A172 (cell line): ENCODE measurements at regions not wholly inside any gene's neighbourhood (a gene's known extent, or its start where the extent isn't known, plus 50 kb on each side); places are given as distances from the start of the nearest gene placed in this dataset.

Source experiments
- DNase-seq: peaks from one replicate; pipeline ENCODE4 v3.0.0-alpha.2; 2015; ENCODE audit warnings: low spot score

DNA sequence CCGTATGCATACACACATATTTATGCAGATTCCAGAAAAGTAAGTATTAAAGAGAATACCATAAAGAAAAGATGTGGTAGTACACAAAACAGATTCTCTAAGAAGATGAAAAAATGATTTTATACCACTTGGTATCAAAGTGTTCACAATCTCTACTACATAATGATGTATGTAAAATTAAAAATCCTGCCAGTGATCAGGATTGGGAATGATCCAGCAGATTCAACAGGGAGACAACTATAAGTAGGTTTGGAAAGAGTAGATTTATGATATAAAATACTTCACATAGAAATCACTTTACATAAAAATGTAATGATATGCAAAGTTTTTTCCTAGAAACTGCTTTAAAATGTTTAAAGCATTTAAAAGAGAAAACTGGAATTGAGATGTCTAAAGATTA is 447.0 kb downstream of the CNTNAP4 start:
- no peak for DNase-seq

DNA sequence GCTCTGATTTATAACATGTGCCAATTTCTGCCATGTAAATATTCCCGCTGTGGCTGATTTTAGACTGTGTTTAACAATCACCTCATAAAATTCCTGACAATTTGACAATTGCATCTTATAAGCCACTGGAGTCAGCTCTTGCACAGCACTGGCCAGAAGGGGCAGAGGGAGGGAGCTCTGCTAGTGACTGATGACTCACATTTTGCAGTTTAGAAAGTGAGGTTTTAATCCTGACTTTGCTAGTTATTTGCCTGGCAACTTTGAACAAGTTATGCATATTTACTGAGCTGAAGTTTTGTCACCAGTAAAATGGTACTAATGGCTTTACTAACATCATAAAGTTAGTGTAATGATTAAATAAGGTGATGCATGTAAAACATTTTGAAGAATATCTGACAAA is 452.3 kb downstream of the CNTNAP4 start:
- DNase-seq: no peak

DNA sequence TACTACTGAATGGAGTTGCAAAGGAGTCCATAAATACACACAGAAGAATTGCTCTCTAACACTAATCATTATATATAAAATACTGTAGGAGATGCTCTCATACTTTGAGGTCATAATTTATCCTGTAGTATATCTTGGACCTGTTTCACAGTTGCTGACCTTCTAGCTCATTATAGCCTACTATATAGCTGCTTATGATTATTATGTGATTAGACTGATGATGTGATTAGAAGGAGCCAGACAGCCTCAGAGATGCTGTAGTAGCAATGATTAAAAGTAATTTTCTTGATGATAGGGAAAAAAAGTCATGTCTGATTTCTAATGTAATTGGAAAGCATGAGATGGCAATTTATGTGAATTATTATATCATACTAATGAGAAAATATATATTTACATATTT is 455.7 kb downstream of the CNTNAP4 start:
- no peak for DNase-seq

DNA sequence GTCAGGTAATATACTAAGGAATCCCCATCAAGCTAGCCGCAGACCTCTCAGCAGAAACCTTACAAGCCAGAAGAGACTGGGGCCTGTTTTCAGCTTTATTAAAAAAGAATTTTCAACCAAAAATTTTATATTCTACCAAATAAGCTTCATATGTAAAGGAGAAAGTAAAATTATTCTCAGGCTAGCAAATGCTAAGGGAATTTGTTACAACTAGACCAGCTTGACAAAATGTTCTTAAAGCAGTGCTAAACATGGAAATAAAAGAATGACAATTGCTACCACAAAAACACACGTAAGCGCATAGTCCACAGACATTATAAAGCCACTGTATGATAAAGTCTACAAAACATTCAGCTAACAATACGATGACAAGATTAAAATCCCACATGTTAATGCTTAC is 449.4 kb upstream of the MON1B start:
- no peak for DNase-seq

DNA sequence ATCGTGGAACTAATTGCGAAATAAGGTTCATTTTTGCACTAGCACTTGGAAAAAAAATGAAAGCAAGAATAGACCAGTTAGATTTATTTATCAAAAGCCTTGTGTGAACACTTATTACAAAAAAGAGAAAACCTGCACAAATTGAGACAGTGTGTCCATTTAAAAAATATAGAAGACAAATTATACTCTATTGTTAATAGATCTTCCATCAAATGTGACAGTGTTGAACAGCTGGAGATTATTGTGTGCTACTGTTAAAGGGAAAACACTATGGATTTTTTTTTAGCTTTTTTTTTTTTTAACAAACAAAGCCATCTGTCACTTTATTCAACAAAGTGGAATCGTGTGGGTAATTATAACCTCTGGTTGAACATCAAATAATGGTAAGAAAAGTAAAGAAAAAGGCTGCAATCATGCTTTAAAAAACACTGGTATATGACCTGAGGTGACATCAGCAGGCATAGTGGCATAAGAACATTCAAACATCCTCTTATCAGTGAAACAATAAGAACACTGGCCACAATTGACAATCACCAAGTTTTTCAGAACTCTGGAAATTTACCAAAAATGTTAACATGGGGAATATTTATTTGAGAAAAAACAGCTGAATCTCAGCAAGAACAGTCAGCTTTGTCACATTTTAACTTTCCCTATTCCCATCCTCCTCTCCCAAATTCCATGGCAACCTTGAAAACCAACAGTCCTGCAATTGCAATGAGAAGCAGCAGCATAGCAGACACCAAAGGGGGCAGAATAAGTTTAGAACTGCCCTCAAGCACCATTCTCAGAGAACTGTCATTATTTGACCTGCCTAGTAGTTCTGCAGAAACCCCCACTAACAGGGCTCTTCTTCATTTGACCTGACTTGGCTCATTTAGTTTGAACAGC is 442.3 kb upstream of the MON1B start:
- no peak for DNase-seq

DNA sequence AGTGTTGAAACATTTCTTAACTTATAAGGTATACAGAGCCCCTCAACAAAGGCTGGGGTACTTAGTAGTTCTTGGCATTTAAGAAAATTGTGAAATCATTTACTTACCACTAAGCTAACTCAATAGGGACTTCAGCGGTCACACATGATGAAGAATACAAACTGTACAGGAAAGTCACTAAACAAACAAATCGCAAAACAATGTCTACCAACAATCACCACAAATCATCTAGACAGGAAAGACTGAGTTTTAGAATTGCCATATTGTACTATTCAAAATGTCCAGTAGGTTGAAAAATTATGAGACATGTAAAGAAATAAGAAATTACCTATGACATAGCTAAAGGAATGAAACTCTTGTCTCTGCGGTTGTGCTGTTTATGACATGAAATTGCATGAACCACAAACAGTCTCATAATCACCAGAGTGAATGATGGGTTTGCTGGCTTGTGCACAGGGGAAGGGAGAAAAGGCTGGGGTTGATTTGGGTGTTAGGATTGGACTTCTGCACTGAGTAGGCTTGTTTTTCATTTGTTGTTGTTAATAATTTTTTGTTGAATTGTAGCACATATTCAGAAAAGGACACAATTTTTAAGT is 441.1 kb upstream of the MON1B start:
- DNase-seq: no peak

DNA sequence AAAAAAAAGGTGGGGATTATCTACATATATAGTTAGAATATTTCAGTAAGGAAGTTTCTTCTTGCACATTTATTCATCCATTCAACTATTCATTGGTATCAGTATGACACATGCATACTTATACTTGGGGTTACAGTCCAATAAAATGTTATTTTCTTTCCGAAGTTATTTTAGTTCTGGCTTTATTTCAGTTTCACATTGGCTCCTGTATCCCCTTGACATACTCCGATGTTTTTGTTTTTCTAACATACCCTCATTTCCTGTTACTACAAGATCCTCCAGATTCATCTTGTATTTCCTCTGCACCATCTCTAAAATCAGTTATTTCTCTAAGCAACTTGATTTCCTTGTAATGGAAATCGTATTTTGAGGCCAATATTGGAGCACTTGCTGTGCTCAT is 435.5 kb upstream of the MON1B start:
- no peak for DNase-seq

DNA sequence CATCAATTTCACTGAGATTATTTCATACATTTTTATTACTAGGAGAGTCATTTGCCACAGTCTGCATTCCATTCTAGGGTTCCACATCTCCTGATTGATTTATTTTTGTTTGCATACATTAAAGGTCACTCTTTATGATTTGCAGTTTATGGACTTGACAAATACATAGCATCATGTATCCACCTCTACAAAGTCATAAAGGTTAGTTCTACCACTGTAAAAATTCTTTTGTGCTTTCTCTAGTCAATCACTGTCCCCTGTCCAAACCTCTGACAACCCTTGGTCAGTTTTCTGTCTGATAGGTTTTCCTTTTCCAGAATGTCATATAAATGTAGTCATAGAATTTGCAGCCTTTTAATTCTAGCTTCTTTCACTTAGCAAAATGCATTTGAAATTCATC is 434.6 kb upstream of the MON1B start:
- DNase-seq: no peak

DNA sequence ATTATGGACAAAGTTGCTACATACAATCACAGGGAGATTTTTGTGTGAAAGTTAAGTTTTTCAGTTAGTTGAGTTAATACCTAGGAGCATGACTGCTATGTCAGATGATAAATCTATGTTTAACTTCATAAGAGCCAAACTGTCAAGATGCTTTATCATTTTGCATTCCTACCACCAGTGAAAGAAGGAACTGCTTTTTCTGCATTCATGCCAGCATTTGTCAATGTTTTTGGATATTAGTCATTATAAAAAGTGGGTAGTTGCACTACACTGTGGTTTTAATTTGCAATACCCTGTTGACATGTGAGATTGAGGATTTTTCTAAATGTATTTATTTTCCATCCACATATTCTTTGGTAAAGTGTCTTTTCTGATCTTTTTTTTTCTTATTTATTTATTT is 434.0 kb upstream of the MON1B start:
- no peak for DNase-seq

DNA sequence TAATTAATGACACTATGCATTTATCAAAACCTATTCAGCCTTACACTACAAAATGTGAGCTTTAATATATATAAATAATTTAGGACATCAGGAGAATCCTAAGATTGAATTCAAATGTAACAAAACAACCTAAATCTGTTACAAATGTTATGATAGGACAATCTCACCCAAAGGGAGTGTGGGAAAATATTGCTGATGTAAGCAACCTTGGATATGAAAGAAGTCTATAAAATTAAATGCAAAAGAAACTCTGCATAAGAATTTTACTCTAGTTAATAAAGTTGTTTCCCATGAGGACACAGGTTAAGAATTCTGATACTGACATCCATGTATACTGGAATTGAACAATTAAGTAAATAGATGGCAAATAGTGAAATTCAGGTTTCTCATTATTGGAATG is 424.5 kb upstream of the MON1B start:
- DNase-seq: no peak

DNA sequence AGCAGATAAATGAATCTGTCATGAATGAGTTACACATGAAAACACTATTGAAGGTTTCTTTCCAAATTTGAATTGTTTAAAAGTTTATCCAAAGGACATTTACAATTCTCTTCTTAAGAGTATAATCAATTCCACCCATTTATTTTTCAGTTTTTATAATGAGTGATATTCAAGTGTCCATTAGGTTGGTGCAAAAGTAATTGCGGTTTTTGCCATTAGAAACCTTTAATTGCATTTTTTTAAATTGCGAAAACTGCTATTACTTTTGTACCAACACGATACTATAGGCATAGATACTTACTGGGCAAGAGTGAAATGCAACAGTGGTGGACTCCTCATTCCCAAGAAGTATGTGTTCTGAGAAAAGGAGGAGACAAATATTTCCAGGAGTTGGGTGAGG is 422.7 kb upstream of the MON1B start:
- DNase-seq: no peak

DNA sequence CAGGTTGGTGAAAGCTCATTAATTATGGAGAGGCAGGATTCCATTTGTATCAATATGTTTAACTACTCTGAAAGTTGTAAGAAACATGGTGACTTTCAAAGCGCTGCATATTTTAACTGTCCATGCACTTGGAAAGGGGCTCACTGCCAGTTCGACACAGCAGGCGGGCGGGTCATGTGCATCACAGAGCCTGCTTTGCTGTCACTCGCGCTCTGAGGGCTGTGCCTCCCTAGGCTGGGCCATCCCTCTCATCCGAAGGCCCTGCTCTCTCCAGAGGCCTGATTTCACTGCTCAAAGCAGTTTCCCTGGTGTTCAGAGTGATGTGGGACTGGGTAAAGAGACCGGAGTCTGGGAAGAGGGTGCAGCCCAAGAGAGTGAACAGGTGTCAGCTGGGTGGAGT is 422.0 kb upstream of the MON1B start:
- no peak for DNase-seq

DNA sequence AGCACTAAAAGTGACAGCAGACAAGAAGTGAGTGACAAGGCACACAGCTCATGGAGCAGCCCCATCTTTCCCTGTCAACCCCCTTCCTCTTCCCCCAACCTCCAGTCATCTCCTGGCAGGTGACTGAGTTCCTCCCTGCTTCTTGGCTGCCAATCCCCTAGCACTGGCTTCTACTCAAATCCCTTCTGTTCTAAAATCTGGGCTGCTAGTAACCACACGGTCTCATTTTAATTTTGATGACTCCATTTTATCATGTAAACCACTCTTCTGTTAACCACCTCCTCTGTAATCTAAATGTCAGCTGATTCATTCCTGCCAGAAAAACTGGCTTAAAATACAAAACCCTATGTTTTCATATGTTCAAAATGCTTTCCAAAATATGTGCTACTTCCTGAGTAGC is 419.8 kb upstream of the MON1B start:
- DNase-seq: no peak

DNA sequence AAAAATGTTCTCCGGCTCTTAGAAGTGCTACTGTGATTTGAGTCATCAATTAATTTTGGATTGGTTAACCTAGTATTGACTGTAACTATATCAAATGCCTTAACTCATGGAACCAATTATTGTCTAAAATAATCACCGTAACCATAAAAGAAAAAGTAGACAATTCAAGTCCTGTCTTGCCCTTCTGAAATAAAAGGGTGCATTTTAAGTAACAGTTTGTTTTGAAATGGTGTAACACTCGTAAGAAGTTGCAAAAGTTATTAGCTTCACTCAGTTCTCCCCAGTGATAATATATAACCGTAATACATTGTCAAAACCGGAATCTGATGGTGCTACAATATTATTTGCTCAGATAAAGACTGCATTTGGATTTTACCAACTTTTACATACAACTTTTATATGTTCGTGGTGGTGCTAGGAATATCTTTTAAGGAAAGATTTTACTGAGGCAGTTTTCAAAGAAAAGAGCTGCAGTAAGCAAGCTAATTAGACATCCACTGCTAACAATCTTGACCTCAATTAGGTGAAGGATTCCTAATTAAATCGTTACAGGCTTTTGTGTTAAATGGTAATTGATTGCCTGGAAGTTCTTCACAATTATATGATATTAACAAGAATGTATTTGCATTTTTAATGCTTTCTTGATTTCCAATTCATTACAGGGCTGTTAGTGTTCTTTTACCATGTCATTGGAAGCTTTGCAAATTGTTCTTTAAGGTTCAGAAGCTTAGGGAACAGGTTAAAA is 413.1 kb upstream of the MON1B start:
- DNase-seq: no peak

DNA sequence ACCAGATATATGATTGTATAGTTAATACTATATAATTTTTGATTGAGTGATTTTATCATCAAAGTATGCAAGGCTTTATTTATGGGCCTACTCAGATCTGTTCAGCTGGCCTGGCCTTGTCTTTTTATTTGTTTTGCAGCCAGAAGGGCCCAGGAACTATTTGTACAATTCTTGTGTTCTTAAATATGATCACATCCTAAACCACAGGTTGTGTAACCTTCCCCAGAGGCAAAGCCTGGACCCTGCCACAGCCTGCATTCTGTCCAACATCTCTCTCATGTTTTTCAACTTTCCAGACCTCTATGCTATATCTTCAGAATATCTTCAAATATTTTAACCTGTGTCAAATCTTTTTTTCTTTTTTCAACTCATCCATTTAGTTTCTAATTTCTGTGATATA is 410.4 kb upstream of the MON1B start:
- DNase-seq: no peak

DNA sequence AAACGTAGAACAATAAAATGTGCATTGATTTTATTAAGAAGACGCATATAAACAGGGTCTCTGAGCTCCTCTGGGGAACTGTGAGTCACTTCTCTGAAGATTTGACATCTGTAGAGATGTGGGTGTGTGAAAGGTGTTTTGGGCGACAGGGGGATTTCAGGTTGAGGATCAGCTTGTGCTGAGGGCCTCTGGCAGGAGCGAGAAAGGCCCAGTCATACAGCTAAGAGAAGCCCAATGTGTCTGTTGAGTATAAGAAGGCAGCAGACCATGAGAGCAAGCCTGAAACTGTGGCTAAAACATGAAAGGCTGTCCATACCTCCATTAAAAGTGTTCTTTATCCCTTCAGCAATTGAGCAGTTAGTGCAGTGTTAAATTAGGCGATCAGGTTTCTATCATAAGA is 406.5 kb upstream of the MON1B start:
- DNase-seq: no peak

DNA sequence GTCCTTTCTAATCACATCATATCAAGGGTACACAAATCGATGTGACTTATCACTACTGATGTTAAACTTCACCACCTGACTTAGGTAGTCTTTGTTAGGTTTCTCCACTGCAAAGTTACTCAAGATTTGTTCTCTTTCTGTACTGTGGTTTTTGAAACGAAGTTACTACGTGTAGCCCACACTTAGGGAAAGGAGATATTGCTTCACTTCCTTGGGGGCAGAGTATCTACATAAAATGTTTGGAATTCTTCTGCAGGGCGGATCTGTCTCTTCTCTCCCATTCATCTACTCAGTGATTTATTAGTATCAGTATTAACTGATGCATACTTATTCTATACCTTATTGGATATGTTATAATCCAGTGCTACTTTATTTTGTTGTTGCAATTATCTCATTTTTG is 403.6 kb upstream of the MON1B start:
- DNase-seq: no peak

DNA sequence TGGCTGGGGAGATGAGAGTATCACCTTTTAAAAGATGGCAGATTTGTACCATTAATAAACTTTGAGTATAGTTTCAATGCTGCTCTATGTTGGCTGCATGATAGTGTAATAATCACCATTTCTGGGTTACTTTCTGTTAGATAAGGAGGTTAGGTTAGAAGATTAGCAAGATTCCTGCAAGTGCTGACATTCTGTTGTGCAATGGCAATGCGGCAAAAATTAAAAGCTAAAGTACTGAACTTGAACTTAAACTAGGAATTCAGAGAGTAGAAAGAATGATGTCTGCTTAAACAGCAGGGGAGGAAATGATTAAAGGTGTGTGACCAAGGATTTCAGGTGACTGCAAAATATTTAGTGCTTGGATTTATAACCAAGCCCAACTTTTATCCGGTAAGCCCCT is 399.8 kb upstream of the MON1B start:
- no peak for DNase-seq

DNA sequence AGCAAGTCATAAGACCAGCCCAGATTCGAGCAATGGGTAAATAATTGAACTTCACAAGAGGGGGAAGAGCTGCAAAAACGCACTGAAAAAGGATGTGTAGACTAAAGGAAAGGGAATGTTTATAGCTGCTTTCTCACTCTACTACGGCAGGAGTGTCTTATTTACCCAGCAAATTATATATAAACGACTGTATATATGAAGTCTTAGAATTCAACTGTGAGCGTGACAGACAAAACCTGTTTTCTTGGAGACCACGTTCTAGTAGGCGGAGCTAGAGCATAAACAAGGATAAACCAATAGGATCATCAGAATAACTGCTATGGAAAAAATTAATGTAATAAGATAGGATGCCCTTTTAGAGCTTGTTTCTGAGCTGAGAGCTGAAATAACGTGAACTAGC is 394.6 kb upstream of the MON1B start:
- no peak for DNase-seq

DNA sequence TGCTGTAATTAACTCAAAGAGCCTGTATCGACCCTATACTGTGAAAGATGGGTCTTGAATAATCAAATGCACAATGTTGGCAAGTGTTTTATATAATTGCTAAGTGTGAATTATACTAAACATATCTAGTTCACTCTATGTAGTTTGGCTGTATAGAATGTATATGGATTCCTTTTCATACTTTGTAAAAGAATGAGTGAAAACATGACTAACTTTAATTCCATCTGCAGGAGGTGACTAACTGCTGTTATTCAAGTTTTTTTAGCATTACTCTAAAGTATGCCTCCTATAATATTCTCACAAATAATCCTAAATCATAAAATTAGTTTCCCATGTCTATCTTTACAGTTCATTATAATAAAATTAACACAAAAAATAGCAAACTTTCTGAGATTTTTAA is 394.0 kb upstream of the MON1B start:
- DNase-seq: no peak

DNA sequence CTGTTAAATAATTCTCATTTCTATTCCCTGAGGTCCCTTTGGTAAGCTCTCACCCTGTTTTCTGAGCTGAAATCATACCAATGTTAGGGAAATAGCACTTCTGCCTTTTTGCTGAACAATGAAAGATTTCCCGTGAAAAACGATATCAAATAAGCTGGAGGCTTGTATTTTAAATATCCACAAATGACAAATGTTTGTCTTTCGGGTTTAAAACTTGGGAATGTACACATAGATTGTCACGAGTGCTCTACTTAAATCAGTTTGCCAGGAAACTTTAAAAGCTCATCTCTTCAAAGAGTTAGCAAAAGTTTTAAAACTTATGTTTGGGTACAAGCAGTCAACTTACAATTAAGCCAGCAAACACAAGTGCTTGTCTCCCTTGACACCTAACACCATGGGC is 393.5 kb upstream of the MON1B start:
- no peak for DNase-seq

DNA sequence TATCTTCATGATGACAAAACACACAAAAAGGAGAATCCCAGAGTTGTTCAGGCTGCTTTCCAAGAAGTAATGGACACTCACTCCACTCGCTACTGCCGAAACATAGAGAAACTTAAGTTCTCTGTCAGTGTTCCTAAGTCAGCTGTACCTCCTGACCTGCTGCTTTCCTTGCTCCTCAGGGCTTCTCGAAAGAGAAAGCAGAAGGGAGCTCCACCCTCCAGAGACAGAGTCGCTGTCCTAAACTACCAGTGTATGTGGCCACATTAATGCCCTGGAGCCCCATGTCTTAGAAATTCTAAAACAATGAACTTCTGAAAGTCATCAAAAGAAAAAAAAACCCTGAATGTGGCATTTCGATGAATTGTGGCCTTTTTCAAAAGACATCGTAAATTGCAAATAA is 390.8 kb upstream of the MON1B start:
- DNase-seq: no peak

DNA sequence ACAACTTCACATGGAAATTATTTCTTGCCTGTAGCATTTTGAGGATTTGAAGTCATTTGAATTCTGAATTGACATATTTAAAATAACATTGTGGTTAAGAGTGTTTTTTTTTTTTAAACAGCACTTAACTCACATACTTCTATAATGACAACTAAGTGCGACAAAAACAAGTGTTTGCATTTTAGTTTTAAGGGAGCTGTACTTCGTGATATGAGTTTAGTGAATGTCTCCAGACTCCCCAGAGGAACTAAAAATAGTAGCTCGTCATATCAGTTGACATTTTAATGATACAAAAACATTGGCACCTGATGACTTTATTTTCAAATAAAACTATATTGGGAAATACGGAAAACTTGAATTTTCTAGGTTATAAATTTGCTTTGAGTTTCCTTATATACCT is 389.6 kb upstream of the MON1B start:
- no peak for DNase-seq
